Thyroid gland (tissue), 4 donors: ENCODE measurements at regions not wholly inside any gene's neighbourhood (a gene's known extent, or its start where the extent isn't known, plus 50 kb on each side); places are given as distances from the start of the nearest gene placed in this dataset.
"Not testable (repeated sequence)": the region's sequence is repeated elsewhere in the genome, so short reads cannot be mapped to it uniquely, and the experiment has no call there.

Source experiments
- DNase-seq, 2 donors: peaks; one replicate each; pipeline ENCODE4 v3.0.0-alpha.2; 2019
- H3K27ac ChIP-seq, 3 donors: fragments of 200-600 bp; sonication (generic); 1 replicate in 2 of 3; 2 replicates in 1 of 3; pipeline ENCODE4 v1.5.1; 2016 to 2019; ENCODE audit warnings: mild to moderate bottlenecking in 1 of 3, moderate library complexity in 1 of 3
- H3K27me3 ChIP-seq: fragments of 200-600 bp; sonication (generic); one replicate; pipeline ENCODE4 v1.5.1; 2019
- H3K36me3 ChIP-seq, 2 donors: fragments of 200-600 bp; sonication (generic); one replicate each; pipeline ENCODE4 v1.5.1; 2016 to 2019
- H3K4me1 ChIP-seq, 2 donors: fragments of 200-600 bp; sonication (generic); one replicate each; pipeline ENCODE4 v1.5.1; 2017 to 2019
- H3K4me3 ChIP-seq, 3 donors: fragments of 200-600 bp; sonication (generic); replicated peaks in 1 of 3; 1 replicate in 2 of 3; 2 replicates in 1 of 3; pipeline ENCODE4 v1.5.1; 2016; ENCODE audit warnings: mild to moderate bottlenecking in 1 of 3
- H3K9me3 ChIP-seq: fragments of 200-600 bp; sonication (generic); one replicate; pipeline ENCODE4 v1.5.1; 2017
- CTCF ChIP-seq, 6 experiments: fragments of 200-600 bp in 3 of 6; fragments of 450-650 bp in 3 of 6; sonication (generic) in 3 of 6; IDR thresholded peaks; one replicate each; pipeline ENCODE4 v1.5.1; 2016 to 2019; ENCODE audit warnings: antibody characterized with exemption in 6 of 6, mild to moderate bottlenecking in 2 of 6, inconsistent platforms in 1 of 6, moderate library complexity in 1 of 6
- POLR2A ChIP-seq, 2 donors: fragments of 450-650 bp; IDR thresholded peaks; one replicate each; pipeline ENCODE4 v1.6.1; 2017; ENCODE audit warnings: antibody characterized with exemption in 2 of 2, mild to moderate bottlenecking in 2 of 2, moderate library complexity in 1 of 2
- WGBS, 2 donors: methylation state at CpG; one replicate each; pipeline ENCODE4 v1.1.5; 2017; 5-methylcytosine and 5-hydroxymethylcytosine counted together
- intact Hi-C: fragments of 100-400 bp; cut with DNase I; formaldehyde crosslinking; loops from one replicate; pipeline ENCODE4 v1.15.1; 2023

GRCh38 chr6:131433927-131434326, 139.1 kb upstream of the ARG1 start:
- TF ChIP-seq CTCF (IDR thresholded peaks at IDR 0.05) (no peak), POLR2A (IDR thresholded peaks at IDR 0.05) (no peak)
- no peaks in the 10 kb centered on the region for H3K36me3 ChIP-seq
- intact Hi-C loops: no loop called here
- no peaks in the 10 kb centered on the region for H3K27me3 ChIP-seq
- no peak overlapping the region for H3K4me3 ChIP-seq
- no peaks in the 10 kb centered on the region for H3K4me1 ChIP-seq
- 93 to 95% methylated on average over 1 of the region's 1 CpG for WGBS, 2 donors
- no peak for DNase-seq
- no peak overlapping the region for H3K27ac ChIP-seq
- H3K9me3 ChIP-seq: no peaks in the 10 kb centered on the region

GRCh38 chr6:131436358-131436757, 136.7 kb upstream of the ARG1 start:
- no peak for DNase-seq
- Histone ChIP-seq H3K9me3 (no peaks in the 10 kb centered on the region), H3K27ac (no peak overlapping the region), H3K4me1 (no peaks in the 10 kb centered on the region), H3K36me3 (no peaks in the 10 kb centered on the region), H3K27me3 (no peaks in the 10 kb centered on the region), H3K4me3 (no peak overlapping the region)
- intact Hi-C loops: no loop called here
- WGBS, 2 donors: 74 to 78% methylated on average over 1 of the region's 1 CpG
- no peak for TF ChIP-seq CTCF (IDR thresholded peaks at IDR 0.05)
- no peak for TF ChIP-seq POLR2A (IDR thresholded peaks at IDR 0.05)

DNA sequence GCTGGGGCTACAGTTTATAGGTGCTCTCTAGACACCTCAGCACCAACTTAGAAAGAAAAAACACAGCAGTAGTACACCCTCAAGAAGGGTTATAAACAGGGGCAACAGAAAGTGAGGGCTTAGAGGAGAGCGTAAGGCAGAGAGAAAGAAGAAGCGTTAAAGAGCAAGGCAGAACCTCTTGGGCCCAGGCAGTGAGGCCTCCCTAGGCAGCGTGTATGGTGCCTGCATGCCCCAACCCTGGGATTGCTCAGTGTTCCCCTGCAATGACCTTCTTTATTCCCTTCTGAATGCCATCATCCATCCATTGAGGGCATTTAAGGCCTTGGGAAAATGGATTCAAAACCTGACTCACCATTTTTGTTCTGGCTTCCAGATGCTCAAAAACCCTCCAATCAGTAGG, 130.0 kb upstream of the ARG1 start:
- 91 to 97% methylated on average over 3 of the region's 3 CpGs for WGBS, 2 donors
- no peaks in the 10 kb centered on the region for H3K36me3 ChIP-seq
- H3K4me1 ChIP-seq: no peaks in the 10 kb centered on the region
- H3K27me3 ChIP-seq: no peaks in the 10 kb centered on the region
- intact Hi-C loops: no loop called here
- no peaks in the 10 kb centered on the region for H3K9me3 ChIP-seq
- H3K27ac ChIP-seq: no peak overlapping the region
- no peak for TF ChIP-seq POLR2A (IDR thresholded peaks at IDR 0.05)
- no peak for TF ChIP-seq CTCF (IDR thresholded peaks at IDR 0.05)
- no peak for DNase-seq
- H3K4me3 ChIP-seq: no peak overlapping the region

- DNase-seq: no peak
Observed at GRCh38 chr6:131443514-131443913, 129.5 kb upstream of the ARG1 start.

GRCh38 chr6:131445356-131445755, 127.7 kb upstream of the ARG1 start:
- intact Hi-C loops, H3K36me3 ChIP-seq, H3K4me1 ChIP-seq, H3K4me3 ChIP-seq, H3K9me3 ChIP-seq, H3K27me3 ChIP-seq, H3K27ac ChIP-seq, DNase-seq: not testable (repeated sequence)

More at GRCh38 chr6:131443514-131443913, 129.5 kb upstream of the ARG1 start:
- H3K4me3 ChIP-seq: no peak overlapping the region
- WGBS, 2 donors: 78 to 85% methylated on average over 3 of the region's 3 CpGs
- TF ChIP-seq POLR2A (IDR thresholded peaks at IDR 0.05) (no peak), CTCF (IDR thresholded peaks at IDR 0.05) (no peak)
- H3K9me3 ChIP-seq: no peaks in the 10 kb centered on the region
- no peaks in the 10 kb centered on the region for H3K36me3 ChIP-seq
- H3K4me1 ChIP-seq: no peaks in the 10 kb centered on the region
- H3K27me3 ChIP-seq: no peaks in the 10 kb centered on the region
- H3K27ac ChIP-seq: no peak overlapping the region
- intact Hi-C loops: no loop called here

DNA sequence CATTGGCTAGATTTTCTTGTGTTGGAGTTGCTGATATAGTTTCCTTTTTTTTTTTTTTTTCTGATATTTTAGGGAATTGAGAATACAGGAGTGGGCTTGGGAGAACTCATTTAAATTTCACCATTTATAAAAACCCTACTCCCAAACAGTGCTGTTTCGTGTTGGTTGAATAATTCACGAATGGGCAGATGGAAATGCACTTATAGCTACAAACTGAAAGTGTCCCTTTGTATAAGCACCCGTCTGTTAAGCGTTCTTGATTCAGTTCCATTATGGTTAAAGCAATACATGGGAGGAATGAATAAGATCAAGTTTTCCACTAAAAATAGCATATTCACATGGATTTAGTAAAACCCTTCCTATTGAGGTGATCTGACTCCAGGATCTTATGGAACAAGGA, 122.2 kb upstream of the ARG1 start:
- 76% methylated on average over 4 of the region's 4 CpGs for WGBS, 2 donors
- H3K4me1 ChIP-seq: no peaks in the 10 kb centered on the region
- intact Hi-C loops: no loop called here

More for the DNA sequence above, 122.2 kb upstream of the ARG1 start:
- TF ChIP-seq POLR2A (IDR thresholded peaks at IDR 0.05) (no peak), CTCF (IDR thresholded peaks at IDR 0.05) (no peak)
- Histone ChIP-seq H3K27me3 (no peaks in the 10 kb centered on the region), H3K9me3 (no peaks in the 10 kb centered on the region), H3K4me3 (no peak overlapping the region), H3K36me3 (no peaks in the 10 kb centered on the region), H3K27ac (no peak overlapping the region)
- no peak for DNase-seq
